Activated effector memory CD4-positive, alpha-beta T cell treated with anti-CD3 and anti-CD28 coated beads, Interleukin-2, amount 50 U/mL, for 16 hours (primary cell): ENCODE measurements at regions not wholly inside any gene's neighbourhood (a gene's known extent, or its start where the extent isn't known, plus 50 kb on each side); places are given as distances from the start of the nearest gene placed in this dataset.

ENCODE experiments used
- DNase-seq: peaks from one replicate; pipeline ENCODE4 v3.0.0-alpha.2; 2020

DNA sequence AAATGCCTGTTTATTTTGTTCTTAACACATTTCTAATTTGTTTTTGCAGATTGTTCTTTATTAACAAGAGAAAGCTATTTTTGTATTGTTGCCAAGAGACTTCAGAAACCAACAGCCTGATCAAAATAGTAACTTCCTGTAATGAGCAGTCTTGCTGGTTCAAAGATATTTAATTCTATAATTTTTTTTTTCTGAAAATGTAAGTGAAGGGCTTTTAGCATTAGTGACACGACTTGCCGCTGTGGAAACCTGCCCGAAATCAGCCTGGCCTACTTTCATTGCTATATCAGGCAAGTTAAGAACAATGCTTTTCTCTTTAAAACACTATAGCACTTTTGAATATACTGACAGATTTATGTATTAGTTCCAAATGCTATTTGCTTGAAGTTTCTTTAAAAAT, 374.3 kb downstream of the EFNB2 start:
- no peak for DNase-seq

DNA sequence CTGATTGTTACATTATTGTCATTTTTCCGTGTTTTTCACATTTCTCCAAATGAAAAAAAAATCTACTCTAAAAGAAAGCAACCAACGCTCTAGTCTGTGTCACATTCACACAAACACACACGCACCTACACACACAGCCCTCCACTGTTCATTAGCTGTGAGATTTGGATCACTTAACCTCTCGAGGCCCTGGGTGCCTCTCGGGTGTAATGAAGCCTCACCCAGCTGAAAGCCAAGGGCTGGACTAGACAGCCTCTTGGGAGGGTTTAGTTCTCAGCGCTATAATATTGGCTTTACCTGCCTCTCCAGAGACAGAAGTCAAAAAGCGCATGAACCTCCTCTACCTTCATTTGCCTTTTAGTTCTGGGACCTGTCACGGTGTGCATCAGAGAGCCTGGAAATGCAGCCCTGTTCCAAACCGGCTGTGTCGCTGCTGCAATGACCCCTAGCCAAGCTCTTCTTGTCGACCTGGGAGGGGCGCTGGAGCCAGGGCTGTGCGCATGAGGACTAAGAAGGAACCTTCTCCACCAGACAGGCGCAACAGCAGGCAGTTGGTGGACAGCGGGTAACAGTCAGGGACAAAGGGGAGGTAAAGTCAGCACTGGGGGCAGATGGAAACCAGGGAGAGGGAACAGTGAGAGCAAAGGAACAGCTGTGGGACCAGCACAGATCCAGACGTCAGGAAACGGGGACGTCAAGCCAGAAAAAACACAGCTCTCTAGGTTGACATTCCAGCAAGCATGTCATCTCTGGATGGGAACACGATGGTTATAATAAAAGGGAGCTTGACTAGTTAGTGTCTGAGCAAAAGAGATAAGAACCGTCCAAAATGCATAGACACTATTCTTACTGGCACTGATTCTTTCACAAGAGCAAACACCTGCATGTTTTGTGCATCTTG, 375.9 kb downstream of the EFNB2 start:
- no peak for DNase-seq

DNA sequence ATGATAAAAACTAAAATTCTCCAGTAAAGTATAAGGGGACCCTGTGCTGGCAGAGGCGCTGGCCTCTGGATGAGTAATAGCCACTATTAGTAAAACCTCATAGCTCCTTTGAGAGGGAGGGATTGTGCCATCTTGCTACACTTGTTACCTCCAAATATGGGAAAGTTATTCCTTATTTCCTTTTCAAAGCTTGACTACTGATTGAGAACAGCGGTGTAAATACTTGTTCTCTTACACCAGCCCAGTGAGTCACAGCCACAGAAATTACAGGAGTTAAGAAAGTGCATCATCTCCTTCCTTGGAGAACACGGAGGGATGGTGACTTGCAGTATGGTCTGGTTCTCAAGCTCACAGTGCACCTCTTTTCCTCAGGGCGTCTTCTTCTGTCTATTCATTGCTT, 379.0 kb downstream of the EFNB2 start:
- no peak for DNase-seq

DNA sequence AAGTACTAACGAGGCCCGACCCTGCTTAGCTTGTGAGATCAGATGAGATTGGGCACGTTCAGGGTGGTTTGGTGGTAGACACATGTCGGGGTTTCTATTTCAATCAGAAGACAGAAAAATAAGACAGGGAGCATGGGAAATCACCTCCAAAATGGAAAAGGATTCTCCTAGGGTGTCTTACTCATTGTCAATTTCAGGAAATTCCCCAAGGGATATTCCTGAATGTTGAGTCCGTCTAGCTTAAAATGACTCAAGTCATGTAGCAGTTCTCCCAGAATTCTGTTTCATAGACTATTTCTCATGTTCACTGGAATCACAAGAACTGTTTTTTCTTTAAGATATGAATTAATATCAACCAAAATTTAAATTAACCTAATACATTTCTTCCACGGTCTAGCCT, 380.1 kb downstream of the EFNB2 start:
- DNase-seq: no peak

DNA sequence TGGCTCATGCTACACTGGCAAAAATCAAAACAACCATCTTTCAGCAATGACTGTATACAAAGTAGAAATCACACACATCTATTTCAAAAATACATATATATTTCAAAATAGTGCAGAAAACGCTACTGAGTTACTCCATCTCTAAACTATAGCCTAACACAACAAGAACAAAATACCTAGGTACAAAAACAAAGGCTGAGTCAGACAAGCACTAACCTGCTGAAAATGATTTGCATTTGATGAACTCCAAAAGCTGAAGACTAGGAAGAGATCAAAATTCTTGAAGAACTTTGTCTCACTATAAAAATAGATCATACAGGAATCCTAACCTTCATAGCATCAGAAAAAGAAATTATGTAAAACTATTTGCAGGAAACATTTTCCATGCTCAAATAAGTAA, 381.6 kb downstream of the EFNB2 start:
- DNase-seq: no peak

DNA sequence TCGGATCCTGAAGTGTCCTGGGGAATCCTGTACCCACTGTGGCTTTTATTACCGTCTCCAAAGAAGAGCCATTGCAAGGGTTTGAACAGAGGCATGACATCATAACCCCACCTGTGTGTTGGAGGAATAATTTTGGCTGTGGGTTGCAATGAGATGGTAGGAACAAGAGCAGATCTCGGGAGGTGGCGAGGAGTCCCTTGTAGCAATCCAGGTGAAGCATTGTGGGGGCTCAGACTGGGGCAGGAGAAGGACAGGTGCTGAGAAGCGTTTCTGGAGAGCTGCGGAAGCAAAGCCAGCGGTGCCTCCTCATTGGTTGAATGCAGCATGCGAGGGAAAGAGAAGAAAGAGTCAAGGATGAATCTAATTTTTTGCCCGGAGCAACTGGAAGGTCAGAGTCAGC, 382.4 kb downstream of the EFNB2 start:
- DNase-seq: no peak

DNA sequence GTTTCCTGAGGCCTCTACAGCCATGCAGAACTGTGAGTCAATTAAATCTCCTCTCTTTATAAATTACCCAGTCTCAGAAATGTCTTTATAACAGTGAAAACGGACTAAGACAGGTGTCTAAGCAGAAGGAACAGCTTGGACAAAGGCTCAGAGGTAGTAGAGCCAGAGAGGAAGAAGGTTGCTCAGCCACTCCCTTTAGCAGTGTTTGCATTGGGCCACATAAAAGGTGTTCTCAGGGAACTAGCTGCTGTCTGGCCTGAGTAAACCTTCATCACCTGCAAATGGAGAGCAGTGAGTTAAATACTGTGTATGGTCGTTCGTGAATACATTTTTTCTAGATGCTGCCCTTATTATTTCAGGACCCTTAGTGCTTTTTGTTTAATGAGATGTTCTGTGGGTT, 383.4 kb downstream of the EFNB2 start:
- DNase-seq: no peak

DNA sequence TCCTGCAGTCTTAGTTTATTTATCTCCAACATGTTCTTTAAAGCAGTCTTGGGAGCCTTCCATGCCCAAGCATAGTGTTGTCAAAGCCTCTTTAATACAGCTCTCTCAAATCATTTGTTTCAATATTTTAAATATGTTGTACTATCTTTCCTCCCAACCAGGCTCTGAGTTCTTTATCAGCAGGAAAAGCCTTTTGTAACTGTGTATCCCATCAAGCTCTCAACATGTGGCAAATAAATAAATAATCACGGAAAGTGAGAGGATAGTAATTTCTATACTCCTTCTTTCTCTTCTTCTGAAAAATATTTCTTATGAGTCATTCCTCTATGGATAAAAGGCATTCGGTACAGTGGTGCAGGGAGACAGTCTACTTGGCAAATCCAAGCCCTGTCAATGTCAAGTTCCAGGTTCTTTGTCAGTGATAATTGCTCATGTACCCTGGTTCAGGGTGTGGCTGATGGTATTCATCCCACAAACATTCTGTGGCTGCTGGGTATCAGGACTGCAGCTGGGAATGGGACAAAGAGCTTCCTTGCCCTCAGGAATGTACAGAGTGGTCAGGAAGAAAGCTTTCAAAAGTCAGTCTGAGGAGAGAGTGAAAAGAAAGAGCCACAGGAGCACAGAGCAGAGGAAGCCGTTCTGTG, 384.3 kb downstream of the EFNB2 start:
- DNase-seq: no peak

DNA sequence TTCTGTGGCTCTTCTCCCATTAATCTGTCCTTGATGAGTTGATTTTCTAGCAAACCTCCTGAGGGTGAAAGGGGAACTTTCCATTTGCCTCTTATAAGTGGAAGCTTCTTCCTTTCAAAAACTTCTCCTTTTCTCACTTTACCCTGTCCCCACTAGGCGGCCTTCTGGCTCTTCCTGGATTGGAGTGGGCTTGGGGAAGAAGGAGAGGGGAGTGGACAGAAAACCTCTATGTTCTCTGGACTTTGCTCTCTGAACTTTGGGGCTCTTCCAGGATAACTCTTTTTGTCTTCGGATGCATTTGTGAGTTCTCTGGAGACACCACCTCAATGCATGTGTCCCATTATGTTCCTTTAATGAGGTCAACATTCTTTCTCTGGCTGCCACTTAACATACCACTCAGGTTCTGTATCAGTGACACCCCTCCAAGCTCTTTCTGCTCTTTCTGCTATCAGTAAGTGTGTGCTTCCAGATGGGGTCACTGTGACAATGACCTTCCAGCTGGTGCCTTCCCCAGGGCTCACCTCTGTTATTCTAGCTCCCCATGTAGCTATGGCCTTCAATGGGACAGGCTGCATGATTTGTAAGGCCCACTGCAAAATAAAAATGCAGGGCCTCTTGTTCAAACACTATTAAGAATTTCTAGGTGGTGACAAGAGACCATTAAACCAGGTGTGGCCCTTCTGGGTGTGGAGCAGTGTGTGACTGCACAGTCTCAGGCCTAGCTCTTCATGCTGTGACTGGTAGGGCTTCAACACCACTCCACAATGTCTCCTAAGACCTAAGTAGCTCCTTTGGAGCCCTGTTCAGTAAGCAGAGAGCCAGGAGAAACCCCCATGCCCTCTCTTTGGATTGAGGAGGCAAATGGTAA, 389.2 kb downstream of the EFNB2 start:
- no peak for DNase-seq

DNA sequence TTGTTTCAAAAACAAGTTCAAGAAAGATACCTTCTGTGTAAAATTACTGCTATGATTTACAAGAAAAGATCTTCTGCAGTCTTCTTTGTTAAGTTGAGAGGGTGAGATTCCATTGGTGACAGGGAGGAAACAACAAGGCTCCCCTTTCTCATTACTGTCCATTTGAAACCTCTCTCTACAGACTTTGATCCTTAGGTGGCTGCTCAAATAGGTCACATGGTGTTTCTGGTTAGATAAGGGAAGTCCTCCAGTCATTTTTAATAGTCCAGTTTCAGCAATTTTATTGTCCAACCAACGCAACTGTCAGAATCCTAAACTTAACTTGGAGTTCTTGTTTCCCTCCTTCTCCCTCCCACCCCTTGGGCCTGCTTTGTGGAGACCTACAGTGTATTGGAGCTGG, 390.4 kb downstream of the EFNB2 start:
- no peak for DNase-seq

DNA sequence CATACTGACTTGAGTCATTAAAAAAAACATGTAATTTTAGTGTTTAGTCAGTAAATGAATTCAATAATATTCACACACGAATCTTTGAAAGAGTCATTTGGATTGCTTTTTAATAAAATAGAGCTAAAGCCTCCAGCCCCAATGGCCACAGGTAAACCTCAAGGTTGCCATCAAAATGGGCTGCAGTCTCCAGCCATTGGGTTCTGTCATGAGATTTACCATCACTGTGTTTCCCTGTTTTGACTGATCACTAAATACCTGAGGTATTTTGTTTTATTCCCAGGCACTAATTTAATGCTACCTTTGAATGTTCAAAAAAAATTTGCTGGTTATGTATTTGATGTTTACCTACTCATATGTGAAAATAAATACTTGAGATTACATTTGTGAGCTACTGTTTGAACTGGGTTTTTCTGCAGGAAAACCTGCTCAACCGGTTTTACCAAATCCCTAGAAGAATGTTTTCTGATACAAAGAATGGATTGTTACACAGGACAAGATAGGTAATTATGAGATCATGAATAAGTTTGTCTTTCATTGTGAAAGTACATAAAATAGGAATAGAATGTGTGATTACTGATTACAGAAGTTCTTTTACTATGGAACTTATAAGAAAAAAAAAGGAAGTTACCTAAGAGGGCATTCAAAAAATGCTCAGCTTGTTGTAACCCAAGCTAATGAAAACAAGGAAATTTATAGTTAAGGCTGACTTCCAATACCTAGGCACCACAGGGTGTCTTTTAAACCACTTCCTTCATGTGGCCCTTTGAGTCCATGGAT, 391.3 kb downstream of the EFNB2 start:
- no peak for DNase-seq

DNA sequence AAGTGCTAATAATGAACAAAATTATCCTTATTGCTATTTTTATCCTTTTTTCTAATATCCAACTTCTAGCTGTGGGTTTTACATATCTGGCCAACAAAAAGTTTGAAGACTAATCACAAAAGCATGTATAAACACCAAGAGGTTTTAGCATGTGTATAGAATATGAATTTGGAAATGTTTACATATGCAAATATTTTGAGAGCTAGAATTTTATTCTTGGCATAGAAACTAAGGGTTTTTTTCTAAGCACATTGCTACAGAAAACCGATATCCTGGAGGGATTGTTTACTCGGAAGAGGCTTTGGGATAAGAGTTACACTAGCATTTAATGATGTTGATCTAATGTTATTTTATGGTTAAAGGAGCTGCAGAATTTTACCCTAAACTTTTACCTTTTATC, 392.1 kb downstream of the EFNB2 start:
- DNase-seq: no peak

DNA sequence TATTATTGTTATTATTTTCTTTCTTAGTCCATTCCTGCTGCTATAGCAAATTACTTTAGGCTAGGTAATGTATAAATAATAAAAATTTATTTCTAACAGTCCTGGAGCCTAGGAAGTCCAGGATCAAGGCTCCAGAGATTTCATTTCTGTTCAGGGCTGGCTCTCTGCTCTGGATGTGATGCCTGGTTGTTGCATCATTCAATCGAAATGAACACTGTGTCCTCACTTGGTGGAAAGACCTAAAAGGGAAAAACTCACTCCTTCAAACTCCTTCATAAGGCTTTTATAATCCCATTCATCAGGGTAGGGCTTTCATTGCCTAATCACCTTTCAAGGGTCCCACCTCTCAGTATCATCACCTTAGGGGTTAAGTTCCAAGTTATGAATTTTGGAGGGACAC, 395.0 kb downstream of the EFNB2 start:
- no peak for DNase-seq

DNA sequence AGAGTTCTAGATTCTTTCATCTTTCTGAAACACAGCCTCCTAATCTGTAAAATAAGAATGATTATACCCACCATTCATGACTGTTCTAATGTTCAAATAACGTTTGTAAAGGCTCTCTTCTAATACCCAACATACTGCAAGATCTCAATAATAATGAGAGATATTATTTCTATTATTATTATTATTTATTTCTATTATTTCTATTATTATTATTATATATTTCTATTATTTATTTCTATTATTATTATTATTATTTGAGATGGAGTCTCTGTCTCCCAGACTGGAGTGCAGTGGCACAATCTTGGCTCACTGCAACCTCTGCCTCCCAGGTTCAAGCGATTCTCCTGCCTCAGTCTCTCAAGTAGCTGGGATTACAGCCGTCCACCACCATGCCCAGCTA, 395.5 kb downstream of the EFNB2 start:
- DNase-seq: no peak

DNA sequence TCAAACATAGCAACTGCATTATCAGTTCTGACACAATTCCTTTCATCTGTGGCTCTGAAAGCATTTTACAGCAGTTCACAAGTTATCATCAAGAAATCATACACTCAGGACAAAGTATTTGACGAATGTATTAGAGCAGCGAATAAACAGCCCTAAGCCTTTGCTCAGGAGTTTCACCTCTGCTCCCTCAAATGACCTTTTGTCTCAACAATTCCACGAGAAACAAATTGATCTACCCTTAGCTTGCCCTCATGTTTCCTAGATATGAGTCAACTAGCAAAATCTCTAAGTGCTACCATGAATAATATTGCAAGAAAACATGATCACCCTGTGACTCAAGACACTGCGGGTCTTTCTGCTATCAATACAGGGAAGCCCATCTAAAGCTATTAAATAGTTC, 396.1 kb downstream of the EFNB2 start:
- no peak for DNase-seq

DNA sequence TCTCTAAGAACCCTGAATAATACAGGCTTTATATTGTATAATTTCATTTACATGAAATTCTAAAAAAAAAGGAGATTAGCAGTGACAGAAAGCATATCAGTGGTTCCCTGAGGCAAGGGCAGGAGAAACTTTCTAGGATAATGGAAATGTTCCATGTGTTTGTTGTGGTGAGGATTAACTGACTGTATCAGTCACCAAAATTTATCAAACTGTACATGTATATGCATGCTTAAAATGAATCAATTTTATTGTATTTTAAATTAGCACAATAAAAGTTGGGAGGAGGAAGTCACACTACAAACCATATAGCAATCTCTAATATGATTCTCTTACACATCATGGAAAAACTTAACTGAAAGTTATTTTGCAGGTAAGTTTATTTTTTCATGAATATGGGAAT, 396.8 kb downstream of the EFNB2 start:
- no peak for DNase-seq

DNA sequence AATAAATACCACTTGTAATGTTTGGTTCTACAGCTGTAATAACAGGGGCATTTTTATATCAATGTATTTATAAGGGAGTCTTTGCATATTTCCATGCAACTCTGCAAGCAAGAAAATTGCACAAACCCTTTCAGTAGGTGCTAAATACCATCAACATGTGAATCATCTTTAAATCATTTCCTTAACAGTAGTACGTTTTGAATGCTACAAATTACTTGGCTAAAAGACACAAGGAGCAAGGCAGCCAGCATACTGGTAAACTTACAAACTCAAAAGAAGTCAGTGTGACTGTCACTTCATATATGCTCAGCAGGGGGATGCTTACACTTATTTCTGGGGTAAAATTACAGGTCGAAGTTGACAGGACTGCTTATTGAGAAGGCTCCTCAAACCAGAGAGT, 402.4 kb downstream of the EFNB2 start:
- DNase-seq: no peak

DNA sequence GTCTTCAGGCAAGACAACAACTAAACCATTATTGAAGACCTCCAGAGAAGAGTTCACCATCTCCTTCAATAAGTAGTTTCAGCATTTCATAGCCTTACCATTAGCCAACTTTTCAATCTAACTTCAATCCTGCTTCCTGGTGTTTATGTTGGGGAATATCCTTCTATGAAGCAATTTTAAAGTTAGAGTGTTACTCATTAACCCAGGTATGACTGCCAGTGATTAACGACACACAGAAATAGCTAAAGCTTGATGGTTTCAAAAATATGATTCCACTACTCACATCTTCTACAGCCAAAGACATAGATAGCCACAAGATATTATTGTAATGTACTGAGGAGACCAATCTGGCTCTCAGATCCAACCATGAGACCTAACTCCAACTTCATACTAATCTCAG, 403.2 kb downstream of the EFNB2 start:
- no peak for DNase-seq

DNA sequence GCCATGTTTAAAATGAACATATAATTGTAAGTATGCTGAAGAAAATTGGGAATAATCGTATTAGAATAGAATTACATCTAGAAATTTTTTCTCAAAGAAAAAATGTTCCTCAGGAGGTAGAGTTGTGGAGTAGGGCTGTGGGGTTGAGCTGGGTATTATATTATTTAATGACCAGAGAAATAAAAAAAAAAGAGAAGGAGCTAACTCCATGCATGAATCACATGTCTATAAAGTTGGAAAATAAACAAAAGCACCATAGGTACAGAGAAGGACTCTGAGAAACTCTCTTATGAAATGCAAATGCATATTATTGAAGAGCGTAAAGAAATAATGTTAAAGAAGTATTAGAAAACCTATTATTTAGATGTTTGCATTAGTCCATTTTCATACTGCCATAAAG, 405.5 kb downstream of the EFNB2 start:
- DNase-seq: no peak

DNA sequence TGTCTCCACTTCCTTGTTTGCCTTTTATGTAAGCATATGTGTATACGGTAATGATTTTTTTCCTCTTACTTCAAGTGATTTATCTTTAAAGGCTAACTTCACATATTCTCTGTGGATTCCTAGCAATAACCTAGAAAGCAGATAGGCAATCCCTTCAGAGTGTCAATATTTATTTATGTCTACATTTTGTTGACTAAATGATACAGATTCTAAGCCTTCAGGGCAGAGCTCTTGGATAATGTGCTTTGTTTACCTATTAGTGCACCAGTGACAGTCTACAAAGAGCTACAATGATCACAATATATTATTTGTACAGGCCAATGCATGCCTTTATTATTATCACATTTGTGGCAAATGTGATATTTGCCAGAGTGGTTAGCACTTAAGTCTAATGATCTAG, 406.2 kb downstream of the EFNB2 start:
- no peak for DNase-seq

DNA sequence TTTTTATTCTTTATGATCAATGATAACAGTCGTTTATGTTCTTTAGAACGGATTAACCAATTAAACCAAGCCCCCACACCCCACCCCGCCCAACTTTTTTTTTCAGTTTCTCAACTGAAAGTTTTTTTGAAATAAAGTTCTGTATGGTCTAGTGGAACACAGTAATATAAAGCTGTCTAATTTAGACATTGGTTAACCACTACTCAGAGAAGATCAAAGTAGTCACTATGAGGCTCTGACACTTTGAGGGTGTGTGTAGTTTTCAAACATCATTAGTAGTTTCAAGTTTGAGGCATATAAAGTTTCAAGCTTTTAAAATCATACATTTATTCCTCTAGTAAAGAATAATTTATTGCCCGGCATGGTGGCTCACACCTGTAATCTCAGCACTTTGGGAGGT, 413.2 kb downstream of the EFNB2 start:
- DNase-seq: no peak

DNA sequence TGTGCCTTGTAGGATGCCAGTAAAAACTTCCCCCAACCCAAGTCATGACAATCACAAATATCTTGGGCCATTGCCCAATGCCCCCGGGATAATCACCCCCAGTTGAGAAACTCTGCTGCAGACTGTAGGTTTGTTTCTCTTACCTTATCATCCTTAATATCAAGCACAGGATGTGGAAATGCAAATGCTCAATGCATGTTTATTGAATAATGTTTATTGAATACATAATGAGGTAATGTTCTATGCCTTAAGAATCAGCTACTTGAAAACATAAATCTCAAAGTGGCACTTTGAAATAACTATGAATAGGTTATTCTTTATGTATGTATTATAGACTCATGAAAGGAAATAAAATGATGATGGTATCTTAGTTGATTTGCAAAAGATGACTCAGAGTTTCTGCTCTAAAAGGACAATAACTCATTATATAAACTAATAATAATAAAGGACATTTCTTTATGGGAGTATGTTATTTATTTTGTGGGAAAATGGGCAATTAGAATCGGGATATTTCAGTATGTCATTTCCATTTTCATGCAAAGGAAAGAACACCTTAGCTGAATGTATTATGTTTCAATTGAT, 414.2 kb downstream of the EFNB2 start:
- no peak for DNase-seq

DNA sequence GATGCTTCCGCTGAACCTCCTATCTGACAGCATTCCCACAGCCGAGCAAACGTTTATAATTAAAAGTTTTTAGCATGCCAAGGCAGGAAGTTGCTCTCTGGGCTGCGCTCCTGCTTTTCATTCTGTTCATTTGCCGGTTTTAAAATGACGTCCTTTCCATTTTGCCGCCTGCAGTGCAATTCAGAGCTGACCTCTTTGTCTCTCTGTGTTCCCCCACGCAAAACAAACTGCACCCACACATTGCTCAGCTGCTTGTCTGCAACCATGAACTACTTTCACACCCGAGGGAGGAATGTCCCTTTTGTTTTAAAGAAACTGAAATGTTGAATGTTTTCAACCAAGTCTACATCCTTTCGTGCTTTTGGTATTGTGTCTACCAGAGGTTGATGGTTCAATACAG, 416.5 kb downstream of the EFNB2 start:
- DNase-seq: no peak
